GM12872 (cell line): ENCODE measurements at regions not wholly inside any gene's neighbourhood (a gene's known extent, or its start where the extent isn't known, plus 50 kb on each side); places are given as distances from the start of the nearest gene placed in this dataset.

Experiments used
- TF ChIP-seq, protein P1 (sequence below): IDR thresholded peaks from 3 replicates; pipeline ENCODE4 v1.5.1; 2011; ENCODE audit warnings: low read depth, mild to moderate bottlenecking, low read length, moderate library complexity; ENCODE audit not compliant: insufficient read depth

DNA sequence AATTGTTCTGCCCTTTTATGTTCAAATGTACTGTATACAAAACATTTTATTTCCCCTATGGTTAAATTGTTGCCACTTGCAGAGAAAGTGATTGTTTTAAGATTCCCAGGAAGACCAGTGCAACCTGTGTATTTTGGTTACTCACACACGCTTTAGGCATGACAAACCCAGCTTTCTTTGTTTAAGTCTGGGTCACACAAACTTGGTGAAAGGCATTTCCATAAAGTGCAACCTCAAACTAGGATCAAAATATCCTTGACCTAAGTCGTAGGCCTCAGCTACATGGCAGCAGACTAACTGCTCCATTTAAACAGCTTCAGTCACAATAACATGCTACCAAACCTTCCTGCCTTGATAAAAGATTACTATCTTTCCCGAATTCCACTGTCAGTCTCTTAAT, 639.0 kb upstream of the PRR20A start:
- TF ChIP-seq, protein P1, sequence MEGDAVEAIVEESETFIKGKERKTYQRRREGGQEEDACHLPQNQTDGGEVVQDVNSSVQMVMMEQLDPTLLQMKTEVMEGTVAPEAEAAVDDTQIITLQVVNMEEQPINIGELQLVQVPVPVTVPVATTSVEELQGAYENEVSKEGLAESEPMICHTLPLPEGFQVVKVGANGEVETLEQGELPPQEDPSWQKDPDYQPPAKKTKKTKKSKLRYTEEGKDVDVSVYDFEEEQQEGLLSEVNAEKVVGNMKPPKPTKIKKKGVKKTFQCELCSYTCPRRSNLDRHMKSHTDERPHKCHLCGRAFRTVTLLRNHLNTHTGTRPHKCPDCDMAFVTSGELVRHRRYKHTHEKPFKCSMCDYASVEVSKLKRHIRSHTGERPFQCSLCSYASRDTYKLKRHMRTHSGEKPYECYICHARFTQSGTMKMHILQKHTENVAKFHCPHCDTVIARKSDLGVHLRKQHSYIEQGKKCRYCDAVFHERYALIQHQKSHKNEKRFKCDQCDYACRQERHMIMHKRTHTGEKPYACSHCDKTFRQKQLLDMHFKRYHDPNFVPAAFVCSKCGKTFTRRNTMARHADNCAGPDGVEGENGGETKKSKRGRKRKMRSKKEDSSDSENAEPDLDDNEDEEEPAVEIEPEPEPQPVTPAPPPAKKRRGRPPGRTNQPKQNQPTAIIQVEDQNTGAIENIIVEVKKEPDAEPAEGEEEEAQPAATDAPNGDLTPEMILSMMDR = no peak

DNA sequence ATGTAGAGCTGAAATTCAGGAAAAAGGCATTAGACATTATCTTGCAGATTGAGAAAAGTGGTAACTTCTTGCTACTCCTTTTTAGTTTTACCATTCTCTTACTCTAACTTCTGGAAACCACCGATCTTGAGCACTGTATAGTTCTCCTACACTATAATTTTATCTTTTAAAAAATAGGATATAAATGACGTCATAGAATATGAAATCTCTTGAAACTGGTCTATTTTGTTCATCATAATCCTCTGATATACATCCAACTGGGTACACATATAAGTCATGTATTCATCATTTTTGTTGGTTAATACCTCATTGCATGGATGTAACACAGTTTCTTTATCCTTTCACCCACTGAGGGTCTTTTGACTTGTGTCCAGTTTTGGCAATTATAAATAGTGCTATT, 629.9 kb upstream of the PRR20A start:
- TF ChIP-seq, protein P1 = no peak

DNA sequence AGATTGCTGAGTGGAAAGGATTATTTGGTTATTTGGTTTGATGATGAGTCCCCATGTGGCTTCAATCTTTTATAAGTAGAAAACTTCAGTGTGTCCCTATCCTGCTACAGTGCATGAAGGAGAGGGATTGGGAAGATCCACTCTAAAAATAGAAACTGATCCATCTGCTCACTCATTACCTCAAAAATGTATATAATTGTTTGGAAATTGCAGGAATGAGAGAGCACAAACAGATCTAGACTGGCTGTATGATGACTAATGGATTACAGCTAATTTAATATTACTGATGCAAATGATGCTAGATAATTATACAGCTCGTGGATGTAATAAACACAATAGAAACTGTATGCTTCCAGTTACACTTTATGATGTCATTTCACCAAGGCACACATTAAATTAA, 625.3 kb upstream of the PRR20A start:
- TF ChIP-seq, protein P1 = no peak

DNA sequence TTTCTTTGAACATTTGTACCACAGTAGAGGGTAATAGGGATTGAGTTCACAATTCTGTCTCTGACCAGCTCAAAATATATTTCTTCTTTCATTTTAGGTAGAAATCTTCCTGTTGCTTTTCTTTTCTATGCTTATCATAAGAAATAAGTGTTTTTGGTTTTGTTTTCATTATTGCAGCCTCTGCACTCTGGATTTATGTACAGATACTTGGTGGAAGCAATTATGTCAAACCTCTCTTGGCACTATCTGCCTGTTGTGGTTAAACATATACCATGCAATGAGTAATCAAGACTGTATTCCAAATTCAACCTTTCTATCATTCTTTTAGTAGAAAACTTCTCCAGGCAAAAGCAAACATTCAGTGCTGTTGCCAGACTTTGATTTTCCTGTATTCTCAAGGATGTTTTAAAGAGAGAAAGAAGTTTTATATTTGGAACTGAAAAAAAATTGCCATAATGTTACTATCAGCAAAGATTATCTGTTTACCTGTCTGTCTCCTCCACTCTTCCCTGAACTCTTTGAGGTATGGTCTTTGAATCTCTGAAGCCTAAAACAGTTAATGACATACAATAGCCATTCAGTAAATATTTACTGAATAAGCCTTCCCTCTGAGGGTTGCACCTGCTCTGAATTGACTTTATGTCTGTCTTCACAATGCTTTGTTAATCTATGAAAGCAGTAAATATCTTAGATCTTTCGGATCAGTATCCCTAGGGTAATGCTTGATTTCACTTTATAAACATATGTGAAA, 612.5 kb upstream of the PRR20A start:
- TF ChIP-seq, protein P1 = no peak

DNA sequence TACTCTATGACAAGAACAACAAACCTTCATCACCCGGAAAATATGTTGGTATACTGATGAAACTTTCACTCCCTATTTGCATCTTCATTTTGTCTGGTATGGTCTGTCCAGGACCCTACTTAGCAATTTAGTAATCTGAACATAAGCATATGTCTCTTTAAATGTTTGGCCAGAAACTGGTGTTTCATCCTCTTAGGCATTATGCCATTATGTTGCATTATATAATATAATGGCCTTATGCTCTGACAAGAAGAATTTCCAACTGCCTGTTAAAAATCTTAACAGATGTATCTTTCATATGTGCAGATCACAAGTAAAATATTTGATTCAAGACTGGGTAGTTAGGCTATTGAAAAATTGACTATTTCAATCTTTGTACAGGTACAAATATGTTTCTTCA, 610.6 kb upstream of the PRR20A start:
- TF ChIP-seq, protein P1 = no peak

DNA sequence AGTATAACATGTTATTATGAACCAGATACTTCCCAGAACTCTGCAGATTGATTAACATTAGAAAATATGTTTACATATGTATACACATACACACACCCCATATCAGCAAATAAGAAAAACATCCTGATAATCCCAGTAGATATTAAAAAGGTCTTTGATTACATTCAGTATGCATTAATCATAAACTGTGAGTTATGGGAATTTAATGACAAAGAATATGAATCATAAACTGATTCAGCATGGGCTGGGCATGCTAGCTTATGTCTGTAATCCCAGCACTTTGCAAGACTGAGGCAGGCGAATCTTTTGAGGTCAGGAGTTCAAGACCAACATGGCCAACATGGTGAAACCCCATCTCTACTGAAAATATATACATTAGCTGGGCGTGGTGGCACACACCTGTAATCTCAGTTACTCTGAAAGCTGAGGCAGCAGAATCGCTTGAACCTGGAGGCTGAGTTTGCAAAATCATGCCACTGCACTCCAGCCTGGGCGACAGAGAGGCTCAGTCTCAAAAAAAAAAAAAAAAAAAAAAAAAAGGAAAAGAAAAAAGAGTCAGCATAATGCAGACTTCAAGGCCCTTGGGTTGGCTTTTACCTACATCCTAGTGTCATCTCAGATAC, 581.9 kb upstream of the PRR20A start:
- TF ChIP-seq, protein P1 = no peak

DNA sequence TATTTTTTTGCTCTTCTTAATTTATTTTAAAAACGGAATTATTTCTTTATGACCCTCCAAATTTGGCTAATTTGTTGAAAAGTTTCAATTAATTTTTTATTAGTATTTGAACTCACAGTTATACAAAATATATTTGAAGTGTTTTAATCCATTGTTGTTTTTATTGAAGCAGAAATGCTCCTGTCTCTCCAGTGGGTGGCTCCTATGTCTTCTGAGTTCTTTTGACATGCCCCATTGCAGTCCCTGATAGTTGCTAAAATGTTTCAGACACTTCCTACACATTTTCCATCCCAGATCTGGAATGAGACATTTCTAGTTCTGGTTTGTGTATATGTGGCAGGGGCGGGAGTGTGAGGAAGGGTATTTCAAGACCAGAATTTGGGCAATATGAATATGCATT, 579.4 kb upstream of the PRR20A start:
- TF ChIP-seq, protein P1 = no peak
